HEK293T (cell line): ENCODE measurements at regions not wholly inside any gene's neighbourhood (a gene's known extent, or its start where the extent isn't known, plus 50 kb on each side); places are given as distances from the start of the nearest gene placed in this dataset.

Source experiments
- ARNT ChIP-seq: fragments of 450-650 bp; IDR thresholded peaks from 2 replicates; pipeline ENCODE4 v1.6.1; 2017; ENCODE audit warnings: mild to moderate bottlenecking
- BHLHE40 ChIP-seq: fragments of 450-650 bp; IDR thresholded peaks from 2 replicates; pipeline ENCODE4 v1.6.1; 2016; ENCODE audit warnings: mild to moderate bottlenecking, moderate library complexity, borderline replicate concordance
- ELF4 ChIP-seq: fragments of 450-650 bp; IDR thresholded peaks from 2 replicates; pipeline ENCODE4 v1.6.1; 2017; ENCODE audit warnings: antibody characterized with exemption
- FOXA1 ChIP-seq: fragments of 450-650 bp; IDR thresholded peaks from 2 replicates; pipeline ENCODE4 v1.6.1; 2016; ENCODE audit warnings: mild to moderate bottlenecking
- FOXM1 ChIP-seq: fragments of 450-650 bp; IDR thresholded peaks from 2 replicates; pipeline ENCODE4 v1.6.1; 2017; ENCODE audit warnings: mild to moderate bottlenecking, borderline replicate concordance
- HDGF ChIP-seq: fragments of 450-650 bp; IDR thresholded peaks from 2 replicates; pipeline ENCODE4 v1.6.1; 2017; ENCODE audit warnings: antibody characterized with exemption, borderline replicate concordance
- L3MBTL2 ChIP-seq: fragments of 450-650 bp; conservative IDR thresholded peaks from 2 replicates; pipeline ENCODE4 v1.6.1; 2016; ENCODE audit warnings: mild to moderate bottlenecking
- NFRKB ChIP-seq: fragments of 450-650 bp; IDR thresholded peaks from 2 replicates; pipeline ENCODE4 v1.6.1; 2016; ENCODE audit warnings: mild to moderate bottlenecking, moderate library complexity
- SP1 ChIP-seq: fragments of 450-650 bp; IDR thresholded peaks from 2 replicates; pipeline ENCODE4 v1.6.1; 2017
- SUZ12 ChIP-seq: fragments of 450-650 bp; IDR thresholded peaks from 2 replicates; pipeline ENCODE4 v1.6.1; 2016; ENCODE audit warnings: mild to moderate bottlenecking
- TARDBP ChIP-seq: fragments of 450-650 bp; IDR thresholded peaks from 2 replicates; pipeline ENCODE4 v1.6.1; 2016
- ZNF384 ChIP-seq: fragments of 450-650 bp; IDR thresholded peaks from 2 replicates; pipeline ENCODE4 v1.6.1; 2016

GRCh38 chr2:239744706-239745340, 280.3 kb downstream of the NDUFA10 start:
- TF ChIP-seq SUZ12 = no peak
- no peak for TF ChIP-seq BHLHE40
- TF ChIP-seq SP1 = no peak
- TF ChIP-seq HDGF = no peak
- no peak for TF ChIP-seq ELF4
- TF ChIP-seq NFRKB = no peak
- no peak for TF ChIP-seq L3MBTL2
- TF ChIP-seq FOXM1 = no peak
- TF ChIP-seq ZNF384 = no peak
- no peak for TF ChIP-seq TARDBP
- no peak for TF ChIP-seq FOXA1
- no peak for TF ChIP-seq ARNT
